ENCODE measurements at regions not wholly inside any gene's neighbourhood (a gene's known extent, or its start where the extent isn't known, plus 50 kb on each side); places are given as distances from the start of the nearest gene placed in this dataset.

DNA sequence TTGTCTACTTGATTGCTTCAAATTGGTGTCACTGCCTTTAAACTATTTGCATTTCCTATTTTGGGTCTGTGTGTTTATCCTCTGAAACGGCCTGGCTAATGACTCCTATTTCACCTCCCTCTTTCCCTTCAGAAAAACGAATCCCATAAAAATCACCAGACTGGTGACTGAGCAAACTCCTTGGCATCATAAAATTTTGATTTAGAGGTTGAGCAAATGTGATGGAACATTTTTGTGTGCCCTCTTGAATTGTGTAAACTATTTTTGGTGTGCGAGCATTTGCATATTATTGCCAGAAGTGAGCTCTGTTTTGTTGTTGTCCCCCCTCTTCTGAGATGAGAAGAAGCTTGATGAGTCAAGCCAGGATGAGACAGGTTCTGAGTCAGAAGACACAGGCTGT is 316.1 kb downstream of the AJAP1 start:
- Histone ChIP-seq H3K4me3 (no peak overlapping the region), H3K4me1 (ENCODE audit: insufficient read depth) (no peaks in the 10 kb centered on the region), H3K9me2 (ENCODE audit: insufficient read depth) (no peaks in the 10 kb centered on the region), H2AFZ (no peak overlapping the region), H3K36me3 (ENCODE audit: insufficient read depth) (no peaks in the 10 kb centered on the region), H3K4me2 (no peak overlapping the region), H3K27ac (ENCODE audit: low read depth) (no peak overlapping the region), H4K20me1 (replicated peaks; ENCODE audit: insufficient read depth) (no peaks in the 10 kb centered on the region), H3F3A (replicated peaks; ENCODE audit: low read depth) (no peaks in the 10 kb centered on the region), H3K79me2 (replicated peaks; ENCODE audit: insufficient read depth) (no peaks in the 10 kb centered on the region), H3K27me3 (ENCODE audit: insufficient read depth) (no peaks in the 10 kb centered on the region)
- peaks cover 4% of the 10 kb centered on the region for H3K27me3 Mint-ChIP-seq (ENCODE audit: insufficient read depth, low read depth, poor library complexity)
- H3K4me3 Mint-ChIP-seq = no peak overlapping the region
- DNase-seq (ENCODE audit: low spot score) = no peak
- TF ChIP-seq, protein P1, sequence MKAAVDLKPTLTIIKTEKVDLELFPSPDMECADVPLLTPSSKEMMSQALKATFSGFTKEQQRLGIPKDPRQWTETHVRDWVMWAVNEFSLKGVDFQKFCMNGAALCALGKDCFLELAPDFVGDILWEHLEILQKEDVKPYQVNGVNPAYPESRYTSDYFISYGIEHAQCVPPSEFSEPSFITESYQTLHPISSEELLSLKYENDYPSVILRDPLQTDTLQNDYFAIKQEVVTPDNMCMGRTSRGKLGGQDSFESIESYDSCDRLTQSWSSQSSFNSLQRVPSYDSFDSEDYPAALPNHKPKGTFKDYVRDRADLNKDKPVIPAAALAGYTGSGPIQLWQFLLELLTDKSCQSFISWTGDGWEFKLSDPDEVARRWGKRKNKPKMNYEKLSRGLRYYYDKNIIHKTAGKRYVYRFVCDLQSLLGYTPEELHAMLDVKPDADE (IDR thresholded peaks at IDR 0.05) = no peak
- TF ChIP-seq, protein P2, sequence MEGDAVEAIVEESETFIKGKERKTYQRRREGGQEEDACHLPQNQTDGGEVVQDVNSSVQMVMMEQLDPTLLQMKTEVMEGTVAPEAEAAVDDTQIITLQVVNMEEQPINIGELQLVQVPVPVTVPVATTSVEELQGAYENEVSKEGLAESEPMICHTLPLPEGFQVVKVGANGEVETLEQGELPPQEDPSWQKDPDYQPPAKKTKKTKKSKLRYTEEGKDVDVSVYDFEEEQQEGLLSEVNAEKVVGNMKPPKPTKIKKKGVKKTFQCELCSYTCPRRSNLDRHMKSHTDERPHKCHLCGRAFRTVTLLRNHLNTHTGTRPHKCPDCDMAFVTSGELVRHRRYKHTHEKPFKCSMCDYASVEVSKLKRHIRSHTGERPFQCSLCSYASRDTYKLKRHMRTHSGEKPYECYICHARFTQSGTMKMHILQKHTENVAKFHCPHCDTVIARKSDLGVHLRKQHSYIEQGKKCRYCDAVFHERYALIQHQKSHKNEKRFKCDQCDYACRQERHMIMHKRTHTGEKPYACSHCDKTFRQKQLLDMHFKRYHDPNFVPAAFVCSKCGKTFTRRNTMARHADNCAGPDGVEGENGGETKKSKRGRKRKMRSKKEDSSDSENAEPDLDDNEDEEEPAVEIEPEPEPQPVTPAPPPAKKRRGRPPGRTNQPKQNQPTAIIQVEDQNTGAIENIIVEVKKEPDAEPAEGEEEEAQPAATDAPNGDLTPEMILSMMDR (conservative IDR thresholded peaks at IDR 0.05; ENCODE audit: low read depth in 2 of 2) = no peak
- TF ChIP-seq POLR2AphosphoS5 (IDR thresholded peaks at IDR 0.05; ENCODE audit: low read depth) (no peak), JUNB (IDR thresholded peaks at IDR 0.05; ENCODE audit: unreplicated experiment) (no peak), NANOG (IDR thresholded peaks at IDR 0.05; ENCODE audit: borderline replicate concordance) (no peak), EZH2 (IDR thresholded peaks at IDR 0.05; ENCODE audit: low read depth, unreplicated experiment) (no peak), CREB1 (CRISPR knock-in tag; IDR thresholded peaks at IDR 0.05; ENCODE audit: low read depth) (no peak), ZNF331 (CRISPR knock-in tag; IDR thresholded peaks at IDR 0.05; ENCODE audit: low read depth) (no peak), STAT1 (IDR thresholded peaks at IDR 0.05; ENCODE audit: unreplicated experiment) (no peak), EZH2phosphoT487 (IDR thresholded peaks at IDR 0.05; ENCODE audit: unreplicated experiment) (no peak), ZNF114 (CRISPR knock-in tag; IDR thresholded peaks at IDR 0.05) (no peak)
- TF ChIP-seq, protein P3, sequence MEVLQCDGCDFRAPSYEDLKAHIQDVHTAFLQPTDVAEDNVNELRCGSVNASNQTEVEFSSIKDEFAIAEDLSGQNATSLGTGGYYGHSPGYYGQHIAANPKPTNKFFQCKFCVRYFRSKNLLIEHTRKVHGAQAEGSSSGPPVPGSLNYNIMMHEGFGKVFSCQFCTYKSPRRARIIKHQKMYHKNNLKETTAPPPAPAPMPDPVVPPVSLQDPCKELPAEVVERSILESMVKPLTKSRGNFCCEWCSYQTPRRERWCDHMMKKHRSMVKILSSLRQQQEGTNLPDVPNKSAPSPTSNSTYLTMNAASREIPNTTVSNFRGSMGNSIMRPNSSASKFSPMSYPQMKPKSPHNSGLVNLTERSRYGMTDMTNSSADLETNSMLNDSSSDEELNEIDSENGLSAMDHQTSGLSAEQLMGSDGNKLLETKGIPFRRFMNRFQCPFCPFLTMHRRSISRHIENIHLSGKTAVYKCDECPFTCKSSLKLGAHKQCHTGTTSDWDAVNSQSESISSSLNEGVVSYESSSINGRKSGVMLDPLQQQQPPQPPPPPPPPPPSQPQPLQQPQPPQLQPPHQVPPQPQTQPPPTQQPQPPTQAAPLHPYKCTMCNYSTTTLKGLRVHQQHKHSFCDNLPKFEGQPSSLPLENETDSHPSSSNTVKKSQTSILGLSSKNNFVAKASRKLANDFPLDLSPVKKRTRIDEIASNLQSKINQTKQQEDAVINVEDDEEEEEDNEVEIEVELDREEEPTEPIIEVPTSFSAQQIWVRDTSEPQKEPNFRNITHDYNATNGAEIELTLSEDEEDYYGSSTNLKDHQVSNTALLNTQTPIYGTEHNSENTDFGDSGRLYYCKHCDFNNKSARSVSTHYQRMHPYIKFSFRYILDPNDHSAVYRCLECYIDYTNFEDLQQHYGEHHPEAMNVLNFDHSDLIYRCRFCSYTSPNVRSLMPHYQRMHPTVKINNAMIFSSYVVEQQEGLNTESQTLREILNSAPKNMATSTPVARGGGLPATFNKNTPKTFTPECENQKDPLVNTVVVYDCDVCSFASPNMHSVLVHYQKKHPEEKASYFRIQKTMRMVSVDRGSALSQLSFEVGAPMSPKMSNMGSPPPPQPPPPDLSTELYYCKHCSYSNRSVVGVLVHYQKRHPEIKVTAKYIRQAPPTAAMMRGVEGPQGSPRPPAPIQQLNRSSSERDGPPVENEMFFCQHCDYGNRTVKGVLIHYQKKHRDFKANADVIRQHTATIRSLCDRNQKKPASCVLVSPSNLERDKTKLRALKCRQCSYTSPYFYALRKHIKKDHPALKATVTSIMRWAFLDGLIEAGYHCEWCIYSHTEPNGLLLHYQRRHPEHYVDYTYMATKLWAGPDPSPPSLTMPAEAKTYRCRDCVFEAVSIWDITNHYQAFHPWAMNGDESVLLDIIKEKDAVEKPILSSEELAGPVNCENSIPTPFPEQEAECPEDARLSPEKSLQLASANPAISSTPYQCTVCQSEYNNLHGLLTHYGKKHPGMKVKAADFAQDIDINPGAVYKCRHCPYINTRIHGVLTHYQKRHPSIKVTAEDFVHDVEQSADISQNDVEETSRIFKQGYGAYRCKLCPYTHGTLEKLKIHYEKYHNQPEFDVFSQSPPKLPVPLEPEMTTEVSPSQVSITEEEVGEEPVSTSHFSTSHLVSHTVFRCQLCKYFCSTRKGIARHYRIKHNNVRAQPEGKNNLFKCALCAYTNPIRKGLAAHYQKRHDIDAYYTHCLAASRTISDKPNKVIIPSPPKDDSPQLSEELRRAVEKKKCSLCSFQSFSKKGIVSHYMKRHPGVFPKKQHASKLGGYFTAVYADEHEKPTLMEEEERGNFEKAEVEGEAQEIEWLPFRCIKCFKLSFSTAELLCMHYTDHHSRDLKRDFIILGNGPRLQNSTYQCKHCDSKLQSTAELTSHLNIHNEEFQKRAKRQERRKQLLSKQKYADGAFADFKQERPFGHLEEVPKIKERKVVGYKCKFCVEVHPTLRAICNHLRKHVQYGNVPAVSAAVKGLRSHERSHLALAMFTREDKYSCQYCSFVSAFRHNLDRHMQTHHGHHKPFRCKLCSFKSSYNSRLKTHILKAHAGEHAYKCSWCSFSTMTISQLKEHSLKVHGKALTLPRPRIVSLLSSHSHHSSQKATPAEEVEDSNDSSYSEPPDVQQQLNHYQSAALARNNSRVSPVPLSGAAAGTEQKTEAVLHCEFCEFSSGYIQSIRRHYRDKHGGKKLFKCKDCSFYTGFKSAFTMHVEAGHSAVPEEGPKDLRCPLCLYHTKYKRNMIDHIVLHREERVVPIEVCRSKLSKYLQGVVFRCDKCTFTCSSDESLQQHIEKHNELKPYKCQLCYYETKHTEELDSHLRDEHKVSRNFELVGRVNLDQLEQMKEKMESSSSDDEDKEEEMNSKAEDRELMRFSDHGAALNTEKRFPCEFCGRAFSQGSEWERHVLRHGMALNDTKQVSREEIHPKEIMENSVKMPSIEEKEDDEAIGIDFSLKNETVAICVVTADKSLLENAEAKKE (CRISPR knock-in tag; IDR thresholded peaks at IDR 0.05) = no peak
- TF ChIP-seq, protein P4, sequence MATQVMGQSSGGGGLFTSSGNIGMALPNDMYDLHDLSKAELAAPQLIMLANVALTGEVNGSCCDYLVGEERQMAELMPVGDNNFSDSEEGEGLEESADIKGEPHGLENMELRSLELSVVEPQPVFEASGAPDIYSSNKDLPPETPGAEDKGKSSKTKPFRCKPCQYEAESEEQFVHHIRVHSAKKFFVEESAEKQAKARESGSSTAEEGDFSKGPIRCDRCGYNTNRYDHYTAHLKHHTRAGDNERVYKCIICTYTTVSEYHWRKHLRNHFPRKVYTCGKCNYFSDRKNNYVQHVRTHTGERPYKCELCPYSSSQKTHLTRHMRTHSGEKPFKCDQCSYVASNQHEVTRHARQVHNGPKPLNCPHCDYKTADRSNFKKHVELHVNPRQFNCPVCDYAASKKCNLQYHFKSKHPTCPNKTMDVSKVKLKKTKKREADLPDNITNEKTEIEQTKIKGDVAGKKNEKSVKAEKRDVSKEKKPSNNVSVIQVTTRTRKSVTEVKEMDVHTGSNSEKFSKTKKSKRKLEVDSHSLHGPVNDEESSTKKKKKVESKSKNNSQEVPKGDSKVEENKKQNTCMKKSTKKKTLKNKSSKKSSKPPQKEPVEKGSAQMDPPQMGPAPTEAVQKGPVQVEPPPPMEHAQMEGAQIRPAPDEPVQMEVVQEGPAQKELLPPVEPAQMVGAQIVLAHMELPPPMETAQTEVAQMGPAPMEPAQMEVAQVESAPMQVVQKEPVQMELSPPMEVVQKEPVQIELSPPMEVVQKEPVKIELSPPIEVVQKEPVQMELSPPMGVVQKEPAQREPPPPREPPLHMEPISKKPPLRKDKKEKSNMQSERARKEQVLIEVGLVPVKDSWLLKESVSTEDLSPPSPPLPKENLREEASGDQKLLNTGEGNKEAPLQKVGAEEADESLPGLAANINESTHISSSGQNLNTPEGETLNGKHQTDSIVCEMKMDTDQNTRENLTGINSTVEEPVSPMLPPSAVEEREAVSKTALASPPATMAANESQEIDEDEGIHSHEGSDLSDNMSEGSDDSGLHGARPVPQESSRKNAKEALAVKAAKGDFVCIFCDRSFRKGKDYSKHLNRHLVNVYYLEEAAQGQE (IDR thresholded peaks at IDR 0.05; ENCODE audit: unreplicated experiment) = no peak
- peaks cover 17% of the 10 kb centered on the region for H3K9me3 Mint-ChIP-seq
- H3K27ac Mint-ChIP-seq = no peak overlapping the region
- ATAC-seq = no peak
- peaks cover 4% of the 10 kb centered on the region; the same call in 1 of the 3 replicates for H3K36me3 Mint-ChIP-seq (ENCODE audit: low read depth)
- peaks cover 9% of the 10 kb centered on the region for H3K4me1 Mint-ChIP-seq
